Fibroblast of skin of left biceps (primary cell): ENCODE measurements at regions not wholly inside any gene's neighbourhood (a gene's known extent, or its start where the extent isn't known, plus 50 kb on each side); places are given as distances from the start of the nearest gene placed in this dataset.
A peak's percentile ranks its signal among the peaks of the same experiment; 100 is the strongest.

Experiments used
- DNase-seq, 2 experiments: peaks; one replicate each; pipeline ENCODE4 v3.0.0-alpha.2; 2013; ENCODE audit warnings: low read depth in 2 of 2

DNA sequence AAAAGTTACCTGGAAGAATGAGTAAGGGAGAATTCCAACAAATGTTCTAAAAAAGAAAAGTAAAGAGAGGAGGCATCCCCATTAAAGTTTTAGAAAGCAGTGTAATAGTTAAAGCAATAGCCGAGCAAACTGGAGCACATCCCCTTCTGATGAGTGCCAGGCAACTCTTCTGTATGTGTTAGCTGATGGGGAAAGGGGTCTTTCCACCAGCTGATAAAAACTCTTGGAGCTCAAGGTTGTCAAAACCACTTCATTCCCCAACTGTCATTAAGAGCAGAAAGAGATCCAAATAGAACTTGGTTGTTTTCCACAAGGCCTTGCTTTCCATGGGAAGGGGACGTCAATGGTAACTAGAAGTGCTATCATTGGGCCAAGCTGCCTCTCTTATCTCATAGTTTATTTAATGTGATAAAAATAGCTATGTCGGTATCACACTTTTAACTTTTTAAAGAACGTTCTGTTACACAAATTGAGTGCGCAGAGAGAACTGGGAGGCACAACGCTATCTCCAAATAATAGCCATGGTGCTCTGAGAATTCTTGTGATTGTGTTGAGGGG, 116.9 kb downstream of the POLR2M start:
- no peak for DNase-seq

DNA sequence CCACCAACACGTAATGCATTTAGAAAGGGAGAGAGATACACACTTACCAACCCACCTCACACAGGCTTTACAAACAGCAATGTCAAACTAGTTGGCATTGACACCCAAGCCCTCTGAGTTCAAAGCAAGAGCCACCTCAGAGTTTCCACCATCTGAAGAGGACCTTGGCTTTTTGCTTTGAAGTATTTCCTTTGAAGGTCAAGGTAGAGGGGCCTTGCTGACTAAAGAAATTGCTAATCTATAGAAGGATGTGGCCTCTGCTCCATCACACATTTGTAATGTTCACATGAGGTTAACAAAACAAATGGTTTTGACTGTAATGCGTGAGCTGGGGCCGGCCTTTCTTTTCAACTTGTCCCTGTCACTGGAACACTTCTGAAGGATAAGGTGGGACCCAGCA, 117.7 kb downstream of the POLR2M start:
- no peak for DNase-seq

- no peak for DNase-seq
Observed at GRCh38 chr15:57827021-57827420, 120.5 kb downstream of the POLR2M start.

DNA sequence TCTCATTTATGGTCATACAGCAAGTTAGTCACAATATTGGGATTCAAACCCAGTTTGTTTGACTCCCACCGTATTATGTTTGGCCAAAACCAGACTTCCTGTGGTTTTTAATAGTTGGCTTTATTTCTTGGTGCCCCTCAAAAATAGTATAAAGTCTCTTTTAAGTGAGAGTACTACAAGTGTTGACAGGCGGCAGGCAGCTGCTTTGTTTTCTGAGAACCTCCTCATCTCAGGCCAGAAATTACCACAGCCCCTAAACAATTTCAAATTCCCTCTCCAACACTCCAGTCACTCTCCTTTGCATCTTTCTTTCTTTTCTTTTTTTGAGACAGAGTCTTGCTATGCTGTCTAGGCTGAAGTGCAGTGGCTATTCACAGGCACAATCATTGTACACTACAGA, 121.5 kb downstream of the POLR2M start:
- no peak for DNase-seq

DNA sequence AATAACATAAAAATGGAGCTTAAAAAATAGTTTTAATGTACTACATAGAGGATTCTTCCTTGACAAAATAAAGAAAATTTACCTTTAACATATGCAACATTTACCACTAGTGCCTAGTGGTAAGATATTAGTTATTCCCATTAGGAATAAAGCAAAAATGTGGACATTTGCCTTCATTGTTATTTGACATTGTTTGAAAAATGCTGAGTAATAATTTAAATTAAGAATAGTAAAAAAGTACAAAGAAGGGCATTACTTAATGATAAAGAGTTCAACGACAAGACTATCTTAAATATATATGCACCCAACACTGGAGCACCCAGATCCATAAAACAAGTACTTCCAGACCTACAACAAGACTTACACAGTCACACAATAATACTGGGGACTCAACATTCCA, 125.7 kb downstream of the POLR2M start:
- no peak for DNase-seq

DNA sequence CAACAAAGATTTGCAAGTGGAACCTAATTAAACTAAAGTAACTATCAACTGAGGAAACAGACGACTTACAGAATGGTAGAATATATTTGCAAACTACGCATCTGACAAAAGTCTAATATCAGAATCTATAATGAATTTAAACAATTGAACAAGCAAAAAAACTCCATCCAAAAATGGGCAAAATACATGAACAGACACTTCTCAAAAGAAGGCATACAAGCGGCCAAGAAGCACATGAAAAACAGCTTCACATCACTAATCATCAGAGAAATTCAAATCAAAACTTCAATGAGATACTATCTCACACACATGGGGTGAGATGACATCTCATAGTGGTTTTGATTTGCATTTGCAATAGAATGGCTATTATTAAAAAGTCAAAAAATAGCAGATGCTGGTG, 128.6 kb downstream of the POLR2M start:
- DNase-seq, result no peak

GRCh38 chr15:57849317-57849716, 142.8 kb downstream of the POLR2M start:
- DNase-seq, result no peak

DNA sequence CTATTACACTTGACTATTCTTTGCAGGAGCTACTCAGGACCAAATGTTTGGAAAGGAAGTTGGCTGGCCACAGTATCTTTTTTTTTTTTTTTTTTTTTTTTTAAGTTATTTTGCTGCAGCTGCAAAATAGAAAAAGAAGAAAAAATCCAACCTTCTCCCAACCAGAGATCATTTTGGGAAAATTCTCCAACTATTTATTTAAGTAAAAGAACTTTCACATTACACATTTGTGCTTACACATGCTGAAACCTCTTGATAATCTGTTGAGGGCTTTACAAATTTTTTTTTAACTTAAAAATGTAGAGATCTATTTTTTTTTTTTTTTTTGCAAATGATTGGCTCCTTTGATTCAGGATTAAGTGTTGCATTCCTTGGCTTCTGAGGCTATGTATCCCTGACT, 148.0 kb downstream of the POLR2M start:
- DNase-seq, result no peak

- no peak for DNase-seq
Observed at GRCh38 chr15:57857871-57858270, 151.4 kb downstream of the POLR2M start.

GRCh38 chr15:57859130-57859685, 152.7 kb downstream of the POLR2M start:
- no peak for DNase-seq

DNA sequence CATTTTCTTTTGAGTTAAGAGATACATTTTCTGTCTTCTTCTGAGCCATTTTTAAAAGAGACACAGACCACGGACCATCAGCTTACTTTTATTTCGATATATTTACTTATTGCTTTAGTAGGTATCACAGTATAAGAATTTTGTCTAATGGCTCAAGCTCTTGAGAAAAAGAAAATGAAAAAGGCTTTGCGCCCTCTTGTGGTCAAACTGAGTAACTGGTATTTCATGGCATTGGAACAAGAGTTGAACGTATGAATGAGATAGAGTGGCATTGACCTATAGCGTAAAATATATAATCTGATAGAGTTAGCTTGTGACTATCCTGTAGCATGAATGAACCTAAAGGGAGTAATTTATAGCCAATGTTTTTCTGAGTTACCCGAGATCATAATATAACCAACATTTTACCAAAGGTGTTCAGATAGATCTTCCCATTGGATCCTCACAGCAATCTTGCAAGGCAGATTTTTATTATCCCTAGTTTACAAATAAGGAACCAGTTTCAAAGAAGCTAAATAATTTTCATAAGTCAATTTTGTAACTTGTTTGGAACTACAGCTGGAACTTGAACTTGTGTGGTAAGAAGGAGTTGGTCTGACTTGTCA, 154.6 kb downstream of the POLR2M start:
- DNase-seq, result peak; percentile 24 to 30

DNA sequence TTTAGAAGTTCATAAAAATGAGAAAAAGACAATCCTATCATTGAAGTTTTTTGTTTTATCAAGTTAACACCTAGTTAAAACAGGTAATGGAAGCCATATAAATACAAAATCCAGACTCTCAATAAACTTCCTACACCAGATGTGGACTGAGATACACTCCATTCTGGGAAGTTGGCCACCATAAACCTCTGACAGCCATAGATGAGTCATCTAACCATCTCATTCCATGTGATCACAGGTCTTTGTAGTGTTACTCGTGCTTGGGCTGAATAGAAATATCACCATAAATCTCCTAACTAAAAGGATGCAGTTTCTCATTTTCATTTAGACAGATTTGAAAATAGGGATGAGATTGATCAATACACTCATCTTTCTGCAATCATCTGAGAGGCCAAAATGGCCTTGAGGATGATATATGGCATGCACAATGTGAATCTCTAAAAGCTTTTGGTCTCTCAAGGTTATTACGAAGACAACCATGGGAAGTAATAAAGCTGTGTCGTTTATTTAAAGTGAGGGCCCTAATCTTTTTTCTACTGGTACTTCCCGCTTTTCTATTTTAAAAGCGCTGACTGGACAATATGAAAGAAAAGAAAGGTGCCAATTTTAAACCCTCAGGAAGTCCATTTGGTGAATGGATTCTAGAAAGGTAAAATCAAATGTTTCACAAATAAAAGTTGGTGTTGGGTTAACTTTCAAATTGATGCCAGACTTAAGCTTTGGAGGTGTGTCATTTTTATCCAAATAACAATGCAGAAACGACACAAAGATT, 155.5 kb downstream of the POLR2M start:
- peak; percentile 68 to 69 for DNase-seq

- DNase-seq, result no peak
Observed at GRCh38 chr15:57862761-57863160, 156.2 kb downstream of the POLR2M start.

DNA sequence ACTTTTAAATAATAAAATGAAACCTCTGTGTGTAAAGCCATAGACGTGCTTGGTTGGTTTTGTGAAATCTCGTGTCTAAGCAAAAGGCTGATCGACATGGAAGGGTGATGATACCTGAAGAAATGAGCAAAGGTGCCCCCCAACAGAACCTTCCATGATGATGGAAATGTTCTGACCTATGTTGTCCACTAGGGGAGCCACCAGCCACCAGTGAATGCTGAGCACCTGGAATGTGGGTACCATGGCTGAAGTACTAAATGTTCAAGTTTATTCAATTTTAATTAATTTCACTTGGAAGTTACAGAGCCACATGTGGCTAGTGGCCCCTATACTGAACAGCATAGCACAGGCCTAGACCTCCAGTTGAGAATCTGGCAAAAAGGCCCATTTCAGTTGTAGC, 158.8 kb downstream of the POLR2M start:
- DNase-seq, result no peak

- DNase-seq, result no peak
Observed at GRCh38 chr15:57866149-57866736, 159.7 kb downstream of the POLR2M start.

- DNase-seq, result no peak
Observed at GRCh38 chr15:57867970-57868798, 161.7 kb downstream of the POLR2M start.

GRCh38 chr15:57870667-57871066, 164.2 kb downstream of the POLR2M start:
- no peak for DNase-seq

DNA sequence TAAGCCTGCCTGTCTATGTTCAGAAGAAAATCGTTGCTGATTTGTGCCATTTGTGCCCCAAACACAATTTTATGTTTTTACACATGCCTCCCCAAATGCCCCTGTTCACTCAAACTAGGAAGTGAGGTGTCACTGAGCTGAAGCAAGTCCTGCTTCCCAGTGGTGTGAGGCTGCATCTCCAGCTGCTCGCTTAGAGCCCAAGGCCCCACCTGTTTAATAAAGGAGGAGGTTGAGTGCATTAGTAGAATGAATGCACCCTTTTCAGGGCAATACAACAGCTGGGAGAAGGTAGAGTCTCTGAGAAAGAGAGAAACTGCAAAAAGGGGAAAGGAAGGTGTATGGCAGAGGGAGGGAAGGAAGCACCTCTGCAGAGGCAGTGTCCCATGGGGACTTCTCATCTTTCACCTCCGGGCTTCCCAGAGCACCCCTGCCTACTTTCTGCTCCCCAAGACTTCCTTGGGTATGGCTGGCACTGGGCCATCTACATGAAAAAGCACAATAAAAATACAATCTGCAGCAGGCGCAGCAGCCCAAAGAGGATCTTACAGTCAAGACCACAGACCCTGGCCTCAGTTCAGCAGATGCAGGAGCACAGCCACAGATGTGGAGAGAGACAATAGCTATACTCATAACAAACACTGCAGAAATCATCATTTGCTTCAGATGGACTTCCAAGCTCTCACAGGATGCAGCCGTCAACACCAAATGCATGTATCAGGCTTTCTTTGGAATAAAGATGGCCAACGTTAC, 165.9 kb downstream of the POLR2M start:
- no peak for DNase-seq

DNA sequence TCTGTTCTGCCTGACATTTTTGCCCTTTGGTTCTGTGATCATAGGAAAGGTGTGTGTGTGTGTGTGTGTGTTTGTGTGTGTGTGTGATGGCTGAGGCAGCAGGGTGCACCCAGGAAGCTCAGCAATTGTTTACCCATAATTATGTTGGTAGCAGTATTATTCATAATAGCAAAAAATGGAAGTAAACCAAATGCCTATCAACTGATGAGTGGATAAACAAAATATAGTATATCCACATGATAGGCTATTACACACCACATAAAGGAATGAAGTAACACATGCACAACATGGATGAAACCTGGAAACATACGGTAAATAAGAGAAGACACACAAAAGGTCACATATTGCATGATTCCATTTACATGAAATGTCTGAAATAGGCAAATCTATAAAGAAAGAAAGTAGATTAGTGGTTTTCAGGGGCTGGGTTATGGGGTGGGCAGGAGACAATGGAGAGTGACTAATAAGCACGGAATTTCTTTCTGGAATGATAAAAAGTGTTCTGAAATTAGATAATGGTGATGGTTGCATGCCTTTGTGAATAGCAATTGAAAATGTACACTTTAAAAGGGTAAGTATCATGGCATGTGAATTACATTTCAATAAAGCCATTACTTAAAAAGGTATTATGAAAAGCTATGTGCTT, 167.2 kb downstream of the POLR2M start:
- peak; percentile 66 to 75 for DNase-seq

DNA sequence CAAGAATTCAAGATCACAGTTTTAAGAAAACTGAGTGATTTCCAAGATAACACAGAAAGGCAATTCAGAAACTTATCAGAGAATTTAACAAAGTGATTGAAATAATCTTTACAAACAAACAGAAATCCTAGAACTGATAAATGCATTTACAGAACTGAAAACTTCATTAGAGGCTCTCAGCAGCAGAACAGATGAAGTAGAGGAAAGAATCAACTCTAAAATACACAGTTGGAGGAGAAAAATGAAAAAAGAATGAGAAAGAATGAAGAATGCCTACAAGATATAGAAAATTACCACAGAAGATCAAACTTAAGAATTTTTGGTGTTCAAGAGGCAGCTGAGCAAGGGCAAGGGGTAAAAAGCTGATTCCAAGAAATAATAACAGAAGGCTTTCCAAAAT, 168.8 kb downstream of the POLR2M start:
- no peak for DNase-seq
